MM.1S (cell line): ENCODE measurements at regions not wholly inside any gene's neighbourhood (a gene's known extent, or its start where the extent isn't known, plus 50 kb on each side); places are given as distances from the start of the nearest gene placed in this dataset.

ENCODE experiments used
- CTCF ChIP-seq: fragments of 300-600 bp; sonication (generic); IDR thresholded peaks from 2 replicates; pipeline ENCODE4 v1.5.1; 2016; ENCODE audit warnings: antibody characterized with exemption, low read length, mixed read lengths
- EZH2 ChIP-seq: fragments of 300-600 bp; sonication (generic); optimal IDR thresholded peaks from 2 replicates; pipeline ENCODE3; 2017; ENCODE audit warnings: low read depth, mild to moderate bottlenecking, antibody characterized with exemption, low read length, mixed read lengths

GRCh38 chr5:90134892-90135291, 274.7 kb downstream of the CETN3 start:
- no peak for TF ChIP-seq CTCF
- no peak for TF ChIP-seq EZH2
